GM18519 (cell line): ENCODE measurements at regions not wholly inside any gene's neighbourhood (a gene's known extent, or its start where the extent isn't known, plus 50 kb on each side); places are given as distances from the start of the nearest gene placed in this dataset.

Source experiments
- ATAC-seq: cut with Tn5 transposase; IDR thresholded peaks from one replicate; pipeline ENCODE4 v1.9.1; 2021; ENCODE audit warnings: mild to moderate bottlenecking, moderate library complexity; ENCODE audit not compliant: unreplicated experiment, low FRiP score

- no peak for ATAC-seq
Observed at GRCh38 chr5:143761663-143762062, 50.3 kb upstream of the HMHB1 start.

DNA sequence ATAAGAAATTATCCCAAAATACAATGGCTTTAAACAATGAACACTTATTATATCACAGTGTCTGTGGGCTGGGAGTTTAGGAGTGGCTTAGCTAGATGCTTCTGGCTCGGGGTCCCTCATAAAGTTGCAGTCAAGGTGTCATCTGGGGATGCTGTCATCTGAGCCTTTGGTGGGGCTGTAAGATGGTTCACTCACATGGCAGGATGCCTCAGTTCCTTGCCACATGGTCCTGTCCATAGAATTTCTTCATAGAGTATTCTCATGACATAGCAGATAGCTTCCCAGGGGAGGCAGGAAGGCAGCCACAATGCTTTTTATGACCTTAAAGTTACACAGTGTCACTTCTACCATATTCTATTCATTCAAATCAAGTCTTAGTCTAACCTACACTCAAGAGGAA, 51.2 kb upstream of the HMHB1 start:
- ATAC-seq = no peak

- ATAC-seq = no peak
Observed at GRCh38 chr5:143760131-143760505, 51.8 kb upstream of the HMHB1 start.

GRCh38 chr5:143759396-143760130, 52.4 kb upstream of the HMHB1 start:
- ATAC-seq = no peak

- ATAC-seq = peak; percentile 71
Observed at GRCh38 chr5:143758750-143759149, 53.2 kb upstream of the HMHB1 start.

DNA sequence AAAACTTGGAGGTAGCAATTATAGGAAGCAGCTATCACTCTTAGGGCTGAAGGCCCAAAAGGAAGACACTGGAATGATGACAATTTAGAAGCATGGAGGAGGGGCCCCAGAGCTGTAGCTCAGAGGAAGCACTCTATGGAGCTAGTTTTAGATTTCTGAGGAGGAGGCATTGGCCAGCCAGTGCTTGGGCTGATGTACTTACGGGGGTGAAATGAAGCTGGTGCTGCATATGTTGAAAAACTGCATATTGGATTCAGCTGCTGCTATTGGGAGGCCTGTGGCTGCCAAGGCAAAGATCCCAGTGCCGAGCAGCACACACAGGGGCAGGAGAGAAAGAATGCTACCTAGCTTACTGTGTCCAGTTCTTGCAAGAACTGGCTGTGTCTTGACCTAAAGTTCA, 53.9 kb upstream of the HMHB1 start:
- ATAC-seq = no peak

GRCh38 chr5:143757116-143757515, 54.8 kb upstream of the HMHB1 start:
- ATAC-seq = no peak

DNA sequence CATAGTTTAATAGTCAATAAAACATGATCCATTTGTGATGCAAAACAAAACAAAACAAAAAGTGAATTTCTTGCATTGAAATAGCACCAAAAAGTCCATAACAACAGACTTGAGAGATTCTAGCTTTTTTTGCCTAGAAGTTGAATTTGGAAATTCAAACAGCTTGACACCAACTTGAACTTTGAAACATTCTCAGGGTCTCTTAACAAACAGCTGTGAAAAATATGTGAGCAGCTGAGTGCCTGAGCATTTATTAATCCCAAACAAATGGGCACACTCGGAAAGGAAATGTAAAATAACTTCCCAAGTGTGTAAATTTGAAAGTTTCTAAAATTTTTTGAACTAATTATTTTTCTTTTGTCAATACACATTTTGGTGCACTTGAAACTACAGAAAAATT, 56.0 kb upstream of the HMHB1 start:
- no peak for ATAC-seq

GRCh38 chr5:143752165-143752850, 59.7 kb upstream of the HMHB1 start:
- ATAC-seq = no peak

GRCh38 chr5:143751342-143751741, 60.6 kb upstream of the HMHB1 start:
- ATAC-seq = no peak

DNA sequence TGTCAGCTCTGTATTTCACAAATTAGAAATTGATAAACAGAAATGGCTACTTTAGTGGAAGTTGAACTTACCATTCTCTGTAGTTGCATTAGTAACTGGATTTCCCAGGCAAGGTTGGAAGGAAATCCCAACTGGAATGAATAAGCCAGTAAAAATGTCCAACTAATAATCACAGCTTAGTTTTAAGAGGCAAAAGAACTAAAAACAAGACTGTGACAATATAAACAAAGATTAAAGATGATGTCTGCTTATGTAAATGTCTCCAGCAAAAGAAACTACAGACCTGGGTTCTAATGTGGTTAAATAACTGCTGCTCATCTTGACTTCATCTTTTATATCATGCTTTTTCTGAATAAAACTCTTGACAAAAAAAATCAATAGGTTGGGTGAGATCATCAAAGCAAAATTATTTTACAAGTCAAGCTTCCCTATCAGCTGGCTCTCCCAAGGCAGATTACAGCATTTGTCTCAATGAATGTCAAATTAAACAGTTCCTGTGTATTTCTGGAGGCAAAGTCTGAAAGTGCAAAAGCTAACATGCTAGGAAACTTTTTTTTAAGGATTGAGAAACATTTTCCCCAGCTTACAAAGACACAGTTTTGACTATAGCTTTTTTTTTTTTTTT, 62.3 kb upstream of the HMHB1 start:
- ATAC-seq = no peak

DNA sequence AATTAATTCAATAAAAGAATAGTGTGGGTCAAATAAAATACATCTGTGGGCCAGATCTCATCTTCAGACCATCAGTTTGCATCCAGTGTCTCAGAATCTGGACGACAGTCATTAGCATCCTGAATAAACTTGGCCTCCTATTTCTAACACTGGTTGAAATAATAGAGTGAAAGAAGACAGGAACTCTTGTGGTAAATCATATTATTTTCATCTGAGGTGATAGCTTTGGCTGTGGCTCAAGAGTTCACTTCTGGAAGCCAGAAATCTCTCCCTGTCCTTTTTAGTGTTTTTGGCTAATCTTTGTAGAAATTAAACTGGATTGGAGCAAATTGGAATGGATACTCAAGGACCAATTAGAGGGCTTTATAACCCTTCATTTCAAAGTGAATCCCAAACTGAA, 63.4 kb upstream of the HMHB1 start:
- ATAC-seq = no peak

- no peak for ATAC-seq
Observed at GRCh38 chr5:143742951-143743350, 69.0 kb upstream of the HMHB1 start.

DNA sequence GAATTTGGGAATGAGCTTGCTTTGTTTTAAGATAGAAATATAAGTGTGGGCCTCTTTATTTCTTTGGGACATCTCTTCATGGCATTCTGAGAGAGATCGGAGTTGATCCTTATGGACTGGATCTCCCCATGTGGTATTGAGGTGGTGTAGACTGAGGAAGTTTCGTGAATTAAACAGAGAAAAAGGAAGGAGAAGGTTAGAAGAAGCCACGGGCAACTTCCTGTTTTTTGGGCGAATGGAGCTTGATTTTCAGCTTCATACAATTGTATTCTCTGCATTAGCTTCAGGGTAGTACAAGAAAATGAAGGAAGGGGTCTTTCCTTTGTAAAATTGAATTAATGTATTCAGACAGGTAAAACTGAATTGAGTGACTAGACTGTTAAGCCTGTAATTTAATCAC, 70.5 kb upstream of the HMHB1 start:
- ATAC-seq = no peak

GRCh38 chr5:143740956-143741355, 71.0 kb upstream of the HMHB1 start:
- no peak for ATAC-seq

DNA sequence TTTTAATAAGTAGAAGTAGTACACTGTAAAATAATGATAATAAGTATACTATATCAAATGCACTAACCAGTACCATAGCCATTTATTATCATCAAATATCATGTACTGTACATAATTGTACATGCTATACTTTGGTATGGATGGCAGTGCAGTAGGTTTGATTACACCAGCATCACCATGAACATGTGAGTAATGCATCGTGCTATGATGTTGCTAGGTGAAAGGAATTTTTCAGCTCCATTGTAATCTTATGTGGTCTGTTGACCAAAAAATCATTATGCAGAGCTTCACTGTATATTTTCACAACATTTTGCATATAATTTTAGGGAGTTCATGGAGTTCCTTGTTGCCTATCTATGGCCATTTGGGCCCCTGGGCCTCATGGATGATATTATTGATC, 72.2 kb upstream of the HMHB1 start:
- no peak for ATAC-seq

DNA sequence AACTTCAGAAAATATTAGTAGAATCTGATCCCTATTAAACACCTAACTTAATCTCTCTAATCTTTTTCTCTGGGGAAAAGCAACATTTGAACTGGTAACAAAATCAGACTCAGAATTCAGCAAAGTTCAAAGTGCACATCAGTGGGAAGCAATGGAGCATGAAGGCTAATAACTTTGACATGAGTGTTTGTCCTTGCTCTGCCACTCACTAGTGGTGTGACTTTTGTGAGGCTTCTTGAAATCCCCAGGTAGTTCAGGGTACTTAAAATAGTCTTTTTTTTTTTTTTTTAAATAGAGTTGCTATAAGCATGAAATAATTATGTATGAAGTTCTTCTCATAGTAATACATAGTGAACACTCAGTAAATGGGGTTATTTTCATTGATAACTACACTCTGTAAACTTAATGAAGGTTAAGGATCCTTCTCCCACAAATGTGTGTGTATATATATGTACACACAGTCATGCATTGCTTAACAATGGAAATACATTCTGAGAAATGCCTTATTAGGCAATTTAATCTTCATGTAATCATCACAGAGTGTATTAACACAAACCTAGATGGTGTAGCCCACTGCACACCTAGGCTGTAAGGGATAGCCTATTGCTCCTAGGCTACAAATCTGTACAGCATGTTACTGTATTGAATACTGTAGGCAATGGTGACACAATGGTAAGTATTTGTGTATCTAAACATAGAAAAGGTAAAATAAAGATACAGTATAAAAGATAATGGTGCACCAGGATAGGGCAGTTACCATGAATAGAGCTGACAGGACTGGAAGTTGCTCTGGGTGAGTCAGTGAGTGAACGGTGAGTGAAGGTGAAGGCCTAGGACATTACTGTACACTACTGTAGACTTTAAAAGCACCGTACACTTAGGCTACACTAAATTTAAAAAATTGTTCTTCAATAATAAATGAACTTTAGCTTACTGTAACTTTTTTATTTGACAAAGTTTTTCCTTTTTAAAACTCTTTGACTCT, 73.3 kb upstream of the HMHB1 start:
- ATAC-seq = no peak

- ATAC-seq = no peak
Observed at GRCh38 chr5:143737062-143737461, 74.9 kb upstream of the HMHB1 start.

DNA sequence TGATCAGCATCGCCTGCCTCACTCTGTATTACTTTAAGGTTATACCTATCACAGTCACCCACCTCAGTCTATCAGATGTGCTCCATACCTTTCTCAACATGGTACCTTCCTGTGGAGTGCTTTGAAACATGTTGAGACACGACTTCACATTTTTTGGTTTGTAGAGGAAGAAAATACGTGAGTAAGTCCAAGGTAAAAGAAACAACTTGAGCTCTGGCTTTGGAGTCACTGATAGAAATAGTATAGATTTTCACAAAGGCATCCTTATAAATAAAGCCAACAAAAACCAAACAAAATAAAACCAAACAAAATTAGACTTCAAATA, 77.5 kb upstream of the HMHB1 start:
- ATAC-seq = no peak

- ATAC-seq = no peak
Observed at GRCh38 chr5:143733665-143734455, 78.1 kb upstream of the HMHB1 start.
